Breast epithelium (tissue), 3 donors: ENCODE measurements at regions not wholly inside any gene's neighbourhood (a gene's known extent, or its start where the extent isn't known, plus 50 kb on each side); places are given as distances from the start of the nearest gene placed in this dataset.

Source experiments
- CTCF ChIP-seq, 3 donors: fragments of 450-650 bp; IDR thresholded peaks; one replicate each; pipeline ENCODE4 v1.5.1; 2016 to 2017; ENCODE audit warnings: antibody characterized with exemption in 3 of 3, mild to moderate bottlenecking in 3 of 3, moderate library complexity in 3 of 3
- POLR2AphosphoS5 ChIP-seq, 3 donors: sonication (generic); formaldehyde crosslinking; IDR thresholded peaks; one replicate each; pipeline ENCODE4 v1.6.1; 2017; ENCODE audit warnings: antibody characterized with exemption in 3 of 3

- no peak for TF ChIP-seq POLR2AphosphoS5 (IDR thresholded peaks at IDR 0.05)
- no peak for TF ChIP-seq CTCF (IDR thresholded peaks at IDR 0.05)
Measured at GRCh38 chr3:110389005-110389404, 682.6 kb upstream of the NECTIN3 start.
